ENCODE measurements at regions not wholly inside any gene's neighbourhood (a gene's known extent, or its start where the extent isn't known, plus 50 kb on each side); places are given as distances from the start of the nearest gene placed in this dataset.

GRCh38 chr6:7671581-7671980 lies 54.3 kb upstream of the BMP6 start:
- ChIA-PET CTCF (interaction anchor here (0.9 to 1.6 kb wide), 3 partner anchors 47 to 547 kb away, joined by 3 to 5 read pairs (median 3); no protein-coding TSS in a partner anchor), POLR2A (no interaction called here)
- Mint-ChIP-seq H3K4me3 (no peak overlapping the region), H3K27me3 (peaks cover 30% of the 10 kb centered on the region), H3K4me1 (no peaks in the 10 kb centered on the region), H3K27ac (no peak overlapping the region), H3K9me3 (ENCODE audit: insufficient read depth) (no peaks in the 10 kb centered on the region)
- H3K27ac ChIP-seq (ENCODE audit: low read length in 2 of 2), result no peak overlapping the region
- TF ChIP-seq, protein P1, sequence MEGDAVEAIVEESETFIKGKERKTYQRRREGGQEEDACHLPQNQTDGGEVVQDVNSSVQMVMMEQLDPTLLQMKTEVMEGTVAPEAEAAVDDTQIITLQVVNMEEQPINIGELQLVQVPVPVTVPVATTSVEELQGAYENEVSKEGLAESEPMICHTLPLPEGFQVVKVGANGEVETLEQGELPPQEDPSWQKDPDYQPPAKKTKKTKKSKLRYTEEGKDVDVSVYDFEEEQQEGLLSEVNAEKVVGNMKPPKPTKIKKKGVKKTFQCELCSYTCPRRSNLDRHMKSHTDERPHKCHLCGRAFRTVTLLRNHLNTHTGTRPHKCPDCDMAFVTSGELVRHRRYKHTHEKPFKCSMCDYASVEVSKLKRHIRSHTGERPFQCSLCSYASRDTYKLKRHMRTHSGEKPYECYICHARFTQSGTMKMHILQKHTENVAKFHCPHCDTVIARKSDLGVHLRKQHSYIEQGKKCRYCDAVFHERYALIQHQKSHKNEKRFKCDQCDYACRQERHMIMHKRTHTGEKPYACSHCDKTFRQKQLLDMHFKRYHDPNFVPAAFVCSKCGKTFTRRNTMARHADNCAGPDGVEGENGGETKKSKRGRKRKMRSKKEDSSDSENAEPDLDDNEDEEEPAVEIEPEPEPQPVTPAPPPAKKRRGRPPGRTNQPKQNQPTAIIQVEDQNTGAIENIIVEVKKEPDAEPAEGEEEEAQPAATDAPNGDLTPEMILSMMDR (IDR thresholded peaks at IDR 0.05), result no peak
- no peak for TF ChIP-seq EZH2 (IDR thresholded peaks at IDR 0.05; ENCODE audit: borderline replicate concordance, insufficient read depth, low read depth, low read length, poor library complexity, severe bottlenecking)
- no CpG with 5 or more reads among the region's 3 CpGs for WGBS (ENCODE audit: insufficient coverage)
- no peak overlapping the region for H3K4me2 ChIP-seq (replicated peaks; ENCODE audit: low read depth, low read length, poor library complexity, severe bottlenecking)
- ATAC-seq (ENCODE audit: low read depth), result no peak
- H3K36me3 ChIP-seq (replicated peaks in 1 of 2; ENCODE audit: control extremely low read depth in 1 of 2, control insufficient read depth in 1 of 2, extremely low read depth in 1 of 2, insufficient read depth in 2 of 2, low read length in 1 of 2), result no peaks in the 10 kb centered on the region
- no peak overlapping the region for H2AFZ ChIP-seq (ENCODE audit: insufficient read depth, low read depth, low read length, poor library complexity, severe bottlenecking)
- H3K4me1 ChIP-seq (ENCODE audit: control insufficient read depth in 2 of 2, insufficient read depth in 2 of 2, low read length in 2 of 2), result no peaks in the 10 kb centered on the region
- no peaks in the 10 kb centered on the region for H4K20me1 ChIP-seq (ENCODE audit: control insufficient read depth, insufficient read depth, low read length, poor library complexity, severe bottlenecking)
- no peak overlapping the region for H3K9ac ChIP-seq (ENCODE audit: low read length)
- H3K27me3 ChIP-seq (replicated peaks in 1 of 4; ENCODE audit: control extremely low read depth in 1 of 4, control insufficient read depth in 3 of 4, insufficient read depth in 4 of 4, low read length in 3 of 4), result peaks cover 0 to 5% (median under 1%) of the 10 kb centered on the region in 4 experiments
- DNase-seq, result no peak
- intact Hi-C loops (cut with micrococcal nuclease), result no loop called here
- H3K79me2 ChIP-seq (ENCODE audit: control insufficient read depth, insufficient read depth, low read length), result no peaks in the 10 kb centered on the region
- H3K9me3 ChIP-seq (ENCODE audit: control extremely low read depth in 1 of 3, control insufficient read depth in 2 of 3, insufficient read depth in 1 of 3, low read length in 2 of 3), result no peaks in the 10 kb centered on the region
- H3K4me3 ChIP-seq (ENCODE audit: control extremely low read depth in 1 of 5, extremely low read depth in 1 of 5, insufficient read depth in 1 of 5, low read depth in 2 of 5, low read length in 4 of 5), result no peak overlapping the region

DNA sequence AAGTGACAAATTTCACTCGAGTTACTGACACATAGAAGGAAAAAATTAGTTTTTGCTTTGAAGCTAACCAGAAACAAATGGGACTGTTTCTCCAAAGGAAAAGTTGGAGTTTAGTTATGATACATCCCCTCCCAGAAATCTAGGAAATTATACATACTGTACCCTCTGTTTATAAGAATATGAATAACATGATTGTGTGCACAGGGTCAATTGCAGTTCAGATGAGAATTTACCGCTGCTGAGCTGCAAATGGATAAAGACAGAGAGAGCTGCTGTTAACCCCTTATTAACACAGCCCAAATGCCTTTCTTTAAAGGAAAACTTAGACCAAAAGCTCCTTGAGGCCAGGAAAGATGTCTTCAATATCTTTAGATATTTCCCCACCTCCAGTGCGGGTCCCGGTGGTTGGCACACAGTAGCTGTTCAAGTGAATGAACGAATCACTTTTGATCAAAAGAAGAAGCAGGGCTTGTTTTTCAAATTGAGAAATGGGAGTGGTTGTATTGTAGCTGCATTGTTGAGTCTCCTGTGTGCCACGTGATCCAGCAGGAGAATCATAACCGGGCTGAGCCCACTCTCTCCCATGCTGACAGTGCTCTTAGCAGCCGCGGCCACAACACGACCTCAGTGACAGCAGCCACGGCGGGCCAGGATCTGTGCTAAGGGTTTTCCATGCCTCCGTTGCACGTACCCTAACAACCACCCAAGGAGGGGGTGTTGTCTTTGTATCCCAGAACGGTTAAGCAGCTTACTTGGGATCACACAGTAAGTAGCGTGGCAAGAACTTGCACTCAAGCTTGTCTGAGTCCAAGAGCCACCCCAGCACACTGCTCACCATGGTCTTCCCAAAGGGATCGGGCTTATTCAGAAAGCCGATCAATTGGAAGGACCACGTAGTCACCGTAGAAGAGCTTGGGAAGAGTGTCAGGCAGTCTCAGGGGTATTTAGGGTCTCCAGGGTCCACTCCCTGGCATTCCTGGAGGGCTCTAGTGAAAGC lies 53.5 kb upstream of the BMP6 start:
- ChIA-PET CTCF (interaction anchor here (1.6 kb wide), 1 partner anchor 333 kb away, joined by 5 read pairs; no protein-coding TSS in a partner anchor), POLR2A (no interaction called here)
- Histone ChIP-seq H3K4me2 (replicated peaks; ENCODE audit: low read depth, low read length, poor library complexity, severe bottlenecking) (no peak overlapping the region), H3K9me3 (ENCODE audit: control extremely low read depth in 1 of 3, control insufficient read depth in 2 of 3, insufficient read depth in 1 of 3, low read length in 2 of 3) (no peaks in the 10 kb centered on the region), H3K36me3 (replicated peaks in 1 of 2; ENCODE audit: control extremely low read depth in 1 of 2, control insufficient read depth in 1 of 2, extremely low read depth in 1 of 2, insufficient read depth in 2 of 2, low read length in 1 of 2) (no peaks in the 10 kb centered on the region), H3K4me3 (ENCODE audit: control extremely low read depth in 1 of 5, extremely low read depth in 1 of 5, insufficient read depth in 1 of 5, low read depth in 2 of 5, low read length in 4 of 5) (no peak overlapping the region), H3K4me1 (ENCODE audit: control insufficient read depth in 2 of 2, insufficient read depth in 2 of 2, low read length in 2 of 2) (no peaks in the 10 kb centered on the region), H3K79me2 (ENCODE audit: control insufficient read depth, insufficient read depth, low read length) (no peaks in the 10 kb centered on the region), H3K27me3 (replicated peaks in 1 of 4; ENCODE audit: control extremely low read depth in 1 of 4, control insufficient read depth in 3 of 4, insufficient read depth in 4 of 4, low read length in 3 of 4) (peaks cover 0 to 5% (median under 1%) of the 10 kb centered on the region in 4 experiments), H2AFZ (ENCODE audit: insufficient read depth, low read depth, low read length, poor library complexity, severe bottlenecking) (no peak overlapping the region), H3K9ac (ENCODE audit: low read length) (no peak overlapping the region), H4K20me1 (ENCODE audit: control insufficient read depth, insufficient read depth, low read length, poor library complexity, severe bottlenecking) (no peaks in the 10 kb centered on the region), H3K27ac (ENCODE audit: low read length in 2 of 2) (no peak overlapping the region)
- TF ChIP-seq, protein P1 (IDR thresholded peaks at IDR 0.05), result no peak
- no peak for TF ChIP-seq EZH2 (IDR thresholded peaks at IDR 0.05; ENCODE audit: borderline replicate concordance, insufficient read depth, low read depth, low read length, poor library complexity, severe bottlenecking)
- H3K9me3 Mint-ChIP-seq (ENCODE audit: insufficient read depth), result no peaks in the 10 kb centered on the region
- no peak for ATAC-seq (ENCODE audit: low read depth)
- H3K27me3 Mint-ChIP-seq, result peaks cover 27% of the 10 kb centered on the region
- 93% methylated on average over 11 of the region's 20 CpGs for WGBS (ENCODE audit: insufficient coverage)
- H3K27ac Mint-ChIP-seq, result no peak overlapping the region
- no peak for DNase-seq
- no peaks in the 10 kb centered on the region for H3K4me1 Mint-ChIP-seq
- H3K4me3 Mint-ChIP-seq, result no peak overlapping the region
- intact Hi-C loops (cut with micrococcal nuclease), result no loop called here

Data from B cell (primary cell).